ENCODE measurements at regions not wholly inside any gene's neighbourhood (a gene's known extent, or its start where the extent isn't known, plus 50 kb on each side); places are given as distances from the start of the nearest gene placed in this dataset.

DNA sequence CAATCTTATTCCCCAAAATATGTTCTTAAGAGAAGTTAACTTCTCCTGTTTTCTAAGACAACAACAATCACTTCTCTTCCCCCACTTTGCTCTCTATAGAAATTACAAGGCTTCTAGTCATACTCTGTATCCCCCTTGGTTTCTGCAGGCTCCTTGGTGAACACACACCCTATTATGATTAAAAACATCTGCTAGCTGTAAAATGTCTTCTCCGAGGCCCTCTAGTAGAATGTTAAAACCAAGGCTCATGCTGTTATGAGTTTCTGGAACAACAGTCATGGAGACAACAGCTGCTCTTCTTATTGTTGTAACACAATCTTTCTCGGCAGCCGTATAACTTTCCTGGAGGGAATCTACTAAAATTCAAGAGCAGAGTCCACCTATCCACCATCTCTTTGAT is 397.5 kb upstream of the CCDC196 start:
- TF ChIP-seq POLR2A (IDR thresholded peaks at IDR 0.05; ENCODE audit: low read length) (no peak), GATA1 (IDR thresholded peaks at IDR 0.05; ENCODE audit: low read depth, low read length) (no peak)

All from erythroblast (primary cell).